Prostate gland (tissue), 2 donors: ENCODE measurements at regions not wholly inside any gene's neighbourhood (a gene's known extent, or its start where the extent isn't known, plus 50 kb on each side); places are given as distances from the start of the nearest gene placed in this dataset.

Experiments
- DNase-seq: peaks from one replicate; pipeline ENCODE4 v3.0.0-alpha.2; 2019; ENCODE audit warnings: low spot score
- H3K27ac ChIP-seq, 2 donors: fragments of 200-600 bp; sonication (generic); 2 replicates each; pipeline ENCODE4 v1.5.1; 2017 to 2019
- H3K27me3 ChIP-seq: fragments of 200-600 bp; sonication (generic); replicated peaks from 2 replicates; pipeline ENCODE4 v1.5.1; 2019; ENCODE audit not compliant: insufficient read depth
- H3K36me3 ChIP-seq, 2 donors: fragments of 200-600 bp; sonication (generic); 1 replicate in 1 of 2; 2 replicates in 1 of 2; pipeline versions ENCODE4 v1.5.1 to v1.8.1; 2017 to 2019
- H3K4me1 ChIP-seq: fragments of 200-600 bp; sonication (generic); replicated peaks from 2 replicates; pipeline ENCODE4 v1.5.1; 2019
- H3K4me3 ChIP-seq, 2 donors: fragments of 200-600 bp; sonication (generic); 2 replicates each; pipeline ENCODE4 v1.5.1; 2017 to 2019
- H3K9me3 ChIP-seq: fragments of 200-600 bp; sonication (generic); 2 replicates; pipeline ENCODE4 v1.5.1; 2017
- CTCF ChIP-seq, 4 experiments: fragments of 200-600 bp in 2 of 4; fragments of 450-650 bp in 2 of 4; sonication (generic) in 2 of 4; IDR thresholded peaks; 1 replicate in 3 of 4; 2 replicates in 1 of 4; pipeline ENCODE4 v1.5.1; 2016 to 2019; ENCODE audit warnings: antibody characterized with exemption in 4 of 4, mild to moderate bottlenecking in 2 of 4, moderate library complexity in 2 of 4
- POLR2A ChIP-seq: fragments of 450-650 bp; IDR thresholded peaks from one replicate; pipeline ENCODE4 v1.6.1; 2016; ENCODE audit warnings: antibody characterized with exemption, mild to moderate bottlenecking
- POLR2AphosphoS5 ChIP-seq: sonication (generic); formaldehyde crosslinking; IDR thresholded peaks from one replicate; pipeline ENCODE4 v1.6.1; 2017; ENCODE audit warnings: antibody characterized with exemption
- WGBS: methylation state at CpG from one replicate; pipeline ENCODE4 v1.1.5; 2018; 5-methylcytosine and 5-hydroxymethylcytosine counted together
- intact Hi-C: fragments of 100-400 bp; cut with DNase I; formaldehyde crosslinking; loops from one replicate; pipeline ENCODE4 v1.14.2; 2022

DNA sequence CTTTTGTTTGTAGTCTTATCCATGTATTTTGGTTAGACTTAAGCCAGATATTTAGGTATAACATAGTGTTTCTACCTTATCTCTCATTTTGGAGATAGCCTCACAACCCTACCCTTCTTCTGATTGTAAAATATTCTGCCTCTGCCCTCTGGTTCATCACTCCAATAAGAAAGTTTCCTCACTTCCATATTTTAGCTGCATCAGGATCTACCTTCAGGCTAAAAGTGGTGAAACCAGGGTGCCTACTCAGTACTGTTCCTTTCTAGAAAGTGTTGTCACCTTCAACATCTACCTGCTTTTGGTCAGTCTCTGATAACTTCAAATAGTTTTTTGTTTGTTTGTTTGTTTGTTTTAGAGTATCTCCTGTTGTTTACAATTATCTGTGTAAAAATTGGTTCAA lies 294.6 kb downstream of the ANXA1 start:
- H3K27ac ChIP-seq = no peak overlapping the region
- H3K4me3 ChIP-seq = no peak overlapping the region
- H3K9me3 ChIP-seq = no peaks in the 10 kb centered on the region
- no peaks in the 10 kb centered on the region for H3K27me3 ChIP-seq
- intact Hi-C loops = no loop called here
- H3K36me3 ChIP-seq = no peaks in the 10 kb centered on the region
- DNase-seq = no peak
- TF ChIP-seq CTCF (IDR thresholded peaks at IDR 0.05) (no peak), POLR2AphosphoS5 (no peak), POLR2A (no peak)
- H3K4me1 ChIP-seq = no peaks in the 10 kb centered on the region

DNA sequence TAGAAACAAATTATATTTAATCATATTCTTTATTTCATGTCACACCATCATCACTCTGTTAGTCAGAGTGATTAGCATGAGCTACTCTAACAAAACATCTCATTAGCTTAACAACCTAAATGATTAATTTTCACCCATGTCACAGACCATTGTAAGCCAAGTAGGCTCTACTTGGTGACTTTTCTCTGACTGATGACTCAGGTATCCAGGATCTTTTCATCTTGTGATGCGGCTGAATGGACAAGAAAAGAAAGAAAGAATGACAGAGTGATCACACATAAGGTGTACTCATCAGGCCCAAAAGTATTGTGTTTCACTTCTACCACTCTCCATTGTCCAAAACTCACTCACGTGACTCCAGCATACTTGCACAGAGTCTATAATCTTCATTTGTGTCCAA lies 299.3 kb downstream of the ANXA1 start:
- Histone ChIP-seq H3K9me3 (no peaks in the 10 kb centered on the region), H3K27me3 (no peaks in the 10 kb centered on the region), H3K4me1 (no peaks in the 10 kb centered on the region), H3K4me3 (no peak overlapping the region), H3K27ac (no peak overlapping the region), H3K36me3 (no peaks in the 10 kb centered on the region)
- intact Hi-C loops = no loop called here
- TF ChIP-seq CTCF (IDR thresholded peaks at IDR 0.05) = no peak
- TF ChIP-seq POLR2A = no peak
- TF ChIP-seq POLR2AphosphoS5 = no peak
- DNase-seq = no peak
- WGBS = 68% methylated on average over 2 of the region's 2 CpGs

- TF ChIP-seq CTCF (IDR thresholded peaks at IDR 0.05) (no peak), POLR2AphosphoS5 (no peak), POLR2A (no peak)
- intact Hi-C loops = no loop called here
- no peaks in the 10 kb centered on the region for H3K36me3 ChIP-seq
Observed at GRCh38 chr9:73459817-73460216, 308.2 kb downstream of the ANXA1 start.

GRCh38 chr9:73468716-73469115 lies 317.1 kb downstream of the ANXA1 start:
- Histone ChIP-seq H3K36me3 (no peaks in the 10 kb centered on the region), H3K9me3 (no peaks in the 10 kb centered on the region), H3K4me1 (no peaks in the 10 kb centered on the region), H3K27me3 (no peaks in the 10 kb centered on the region), H3K4me3 (no peak overlapping the region), H3K27ac (no peak overlapping the region)
- WGBS = 93% methylated on average over 1 of the region's 1 CpG
- TF ChIP-seq CTCF (IDR thresholded peaks at IDR 0.05) (no peak), POLR2AphosphoS5 (no peak), POLR2A (no peak)
- intact Hi-C loops = no loop called here
- no peak for DNase-seq

More at GRCh38 chr9:73459817-73460216, 308.2 kb downstream of the ANXA1 start:
- Histone ChIP-seq H3K9me3 (no peaks in the 10 kb centered on the region), H3K27me3 (no peaks in the 10 kb centered on the region), H3K4me3 (no peak overlapping the region), H3K27ac (no peak overlapping the region), H3K4me1 (no peaks in the 10 kb centered on the region)
- DNase-seq = no peak

GRCh38 chr9:73470766-73471165 lies 319.1 kb downstream of the ANXA1 start:
- H3K27ac ChIP-seq = no peak overlapping the region
- H3K4me1 ChIP-seq = no peaks in the 10 kb centered on the region
- H3K36me3 ChIP-seq = no peaks in the 10 kb centered on the region
- intact Hi-C loops = no loop called here
- H3K4me3 ChIP-seq = no peak overlapping the region
- 70% methylated on average over 3 of the region's 3 CpGs for WGBS
- TF ChIP-seq CTCF (IDR thresholded peaks at IDR 0.05) = no peak
- no peak for TF ChIP-seq POLR2A
- no peak for TF ChIP-seq POLR2AphosphoS5
- no peaks in the 10 kb centered on the region for H3K9me3 ChIP-seq
- DNase-seq = no peak
- no peaks in the 10 kb centered on the region for H3K27me3 ChIP-seq
